CD4-positive, alpha-beta T cell treated with Interleukin-6 at 100 ng/mL for 8 hours (primary cell): ENCODE measurements at regions not wholly inside any gene's neighbourhood (a gene's known extent, or its start where the extent isn't known, plus 50 kb on each side); places are given as distances from the start of the nearest gene placed in this dataset.

Source experiments
- DNase-seq: peaks from one replicate; pipeline ENCODE4 v3.0.0-alpha.2; 2020; ENCODE audit warnings: mixed read lengths, low spot score

DNA sequence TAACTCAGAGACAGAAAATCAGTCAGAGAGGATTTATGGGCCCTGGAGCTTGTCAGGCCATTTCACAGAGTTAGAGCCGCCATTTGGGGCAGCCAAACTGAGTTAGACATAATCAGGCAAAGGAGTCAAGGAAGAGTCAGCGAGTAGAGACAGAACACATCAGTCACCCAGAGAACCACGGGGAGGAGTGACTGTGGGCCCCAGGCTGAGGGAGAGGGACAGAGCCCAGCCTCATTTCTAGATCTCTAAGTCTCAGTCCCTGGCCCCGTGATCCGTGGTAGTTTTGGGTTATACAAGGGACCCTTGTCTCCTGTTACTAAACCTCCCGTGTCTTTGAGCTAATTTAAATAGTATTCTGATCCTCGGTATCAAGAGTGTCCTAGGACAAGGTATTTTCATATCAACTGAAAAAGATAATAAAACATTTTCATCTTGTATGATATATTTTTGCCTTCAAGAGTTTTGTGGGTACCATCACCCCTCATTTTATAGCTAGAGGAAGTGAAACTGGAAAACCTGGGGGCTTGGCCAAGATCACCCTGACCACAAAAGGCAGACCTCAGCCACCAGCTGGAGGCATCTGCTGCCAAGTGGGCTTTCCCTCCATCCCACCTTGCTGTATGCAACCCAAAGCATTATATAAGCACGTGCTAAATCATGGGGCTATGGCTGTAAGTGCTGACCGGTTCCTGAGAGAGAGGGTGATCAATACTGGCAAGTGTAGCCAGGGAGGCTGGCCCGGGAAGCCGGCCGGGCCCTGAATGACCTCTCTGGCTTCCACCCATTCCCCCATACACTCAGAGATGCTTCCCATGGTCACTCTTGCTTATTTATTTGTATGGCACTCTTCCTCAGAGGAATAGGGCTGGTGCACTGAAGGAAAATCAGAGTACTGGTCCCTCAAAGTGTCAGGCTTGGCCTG, 204.1 kb downstream of the BCOR start:
- no peak for DNase-seq

DNA sequence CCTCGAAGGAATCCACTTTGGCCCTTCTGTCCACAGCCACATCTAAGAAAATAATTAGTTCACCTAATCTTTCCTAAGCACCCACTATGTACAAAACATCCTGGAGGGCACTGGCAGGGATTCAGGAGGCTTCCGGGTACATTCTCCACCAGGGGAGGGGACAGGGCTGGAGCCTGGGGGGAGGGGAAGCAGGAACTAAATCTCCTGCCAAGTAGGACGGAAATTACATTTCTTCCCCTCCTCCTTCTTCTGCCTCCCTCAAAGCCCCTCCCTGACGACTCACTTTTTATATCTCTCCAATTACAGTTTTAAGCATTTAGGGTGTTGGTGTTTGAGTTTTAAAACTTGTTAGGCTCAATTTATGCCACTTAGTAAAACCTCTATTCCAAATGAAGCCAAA, 203.1 kb downstream of the BCOR start:
- no peak for DNase-seq

DNA sequence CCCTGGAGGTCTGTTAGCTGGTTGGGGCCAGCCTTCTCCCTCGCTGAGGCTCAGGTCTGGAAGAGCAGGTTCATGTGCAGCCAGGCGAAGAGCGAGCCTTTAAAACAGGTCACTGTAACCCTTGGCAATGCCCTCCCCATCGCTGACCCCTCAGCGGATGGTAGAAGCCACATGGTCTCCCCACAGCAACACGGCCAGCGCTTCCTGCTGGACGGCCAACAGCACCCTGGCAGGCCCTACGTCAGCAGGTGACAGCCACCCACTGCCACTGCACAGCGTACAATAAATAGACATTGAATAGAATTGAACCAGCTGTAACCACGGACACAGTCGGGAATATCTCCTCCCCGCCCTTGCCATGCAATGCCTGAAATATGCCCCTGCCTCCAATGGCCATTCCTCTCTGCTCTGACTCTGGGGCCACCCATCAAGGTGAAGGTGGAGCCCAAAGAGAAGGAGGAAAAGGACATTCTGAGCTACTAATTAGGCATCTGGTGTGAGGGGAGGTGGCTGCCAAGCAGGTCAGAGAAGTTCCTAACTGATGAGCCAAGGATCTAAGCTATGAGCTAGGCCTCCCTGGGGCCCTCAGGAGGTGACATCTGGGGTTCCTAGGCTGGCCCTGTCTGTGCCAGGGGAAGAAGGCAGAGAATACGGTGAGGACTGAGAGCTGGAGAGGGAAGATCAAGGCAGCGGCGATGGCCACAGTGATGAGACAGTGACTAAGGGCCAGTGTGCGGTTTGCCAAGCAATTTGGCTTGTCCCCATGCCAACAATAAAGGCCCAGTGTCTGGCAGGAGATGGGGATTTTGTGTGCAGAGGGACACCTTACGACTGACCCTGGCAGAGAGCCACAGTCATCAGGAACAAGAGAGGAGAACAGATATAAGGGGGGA, 202.3 kb downstream of the BCOR start:
- no peak for DNase-seq

DNA sequence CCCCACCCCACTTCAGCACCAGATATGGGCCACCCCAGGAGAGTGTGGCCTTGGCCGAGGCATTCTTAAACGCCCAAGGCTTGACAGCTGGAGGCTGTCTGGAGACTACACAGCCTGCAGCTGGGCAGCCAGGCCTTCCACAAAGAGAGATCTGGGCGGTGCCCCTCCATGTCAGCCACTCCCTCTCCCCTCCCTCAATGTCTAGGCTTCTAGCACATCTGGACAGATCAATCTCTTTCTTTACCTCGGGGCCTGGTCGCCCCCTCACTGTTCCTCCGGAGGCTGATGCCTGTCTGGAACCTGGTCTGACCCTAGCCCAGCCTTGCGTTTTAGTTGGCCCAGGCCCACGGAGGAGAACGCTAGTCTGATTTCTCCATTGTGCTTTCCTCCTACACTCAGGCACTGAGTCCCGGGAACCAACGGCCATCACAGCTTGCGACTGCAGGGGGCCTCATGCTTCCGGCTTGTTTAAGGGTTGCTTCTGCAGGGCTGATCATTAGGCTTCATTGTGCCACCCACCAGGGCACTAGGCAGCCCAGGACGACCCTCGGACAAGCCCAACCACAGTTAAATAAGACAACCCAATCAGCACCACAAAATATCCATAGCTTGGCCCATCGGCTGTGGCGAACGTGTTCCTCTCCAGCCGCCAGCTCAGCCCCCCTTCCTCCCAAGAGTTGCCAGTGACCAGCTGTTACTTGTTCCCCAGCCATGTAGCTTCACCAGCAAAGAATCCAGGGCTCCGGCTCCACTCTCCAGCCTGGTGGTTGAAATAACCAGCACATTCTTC, 200.6 kb downstream of the BCOR start:
- no peak for DNase-seq

DNA sequence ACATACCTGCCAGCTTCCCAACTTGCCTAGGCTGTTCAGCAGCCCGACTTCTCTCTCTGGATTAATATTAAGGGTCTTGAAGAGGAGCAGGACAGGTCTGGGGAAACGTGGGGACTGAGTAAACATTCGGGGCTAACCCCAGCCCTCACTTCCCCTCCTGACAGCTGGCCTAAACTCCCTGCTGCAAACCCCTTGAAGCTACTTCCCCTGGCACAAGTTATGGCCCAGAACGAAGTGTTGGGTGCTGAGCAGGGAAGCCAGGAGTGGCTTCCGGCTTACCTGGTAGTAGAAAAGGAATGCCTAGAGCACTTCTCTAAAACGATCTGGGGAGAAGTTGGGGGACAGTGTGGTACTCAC, 200.0 kb downstream of the BCOR start:
- no peak for DNase-seq

DNA sequence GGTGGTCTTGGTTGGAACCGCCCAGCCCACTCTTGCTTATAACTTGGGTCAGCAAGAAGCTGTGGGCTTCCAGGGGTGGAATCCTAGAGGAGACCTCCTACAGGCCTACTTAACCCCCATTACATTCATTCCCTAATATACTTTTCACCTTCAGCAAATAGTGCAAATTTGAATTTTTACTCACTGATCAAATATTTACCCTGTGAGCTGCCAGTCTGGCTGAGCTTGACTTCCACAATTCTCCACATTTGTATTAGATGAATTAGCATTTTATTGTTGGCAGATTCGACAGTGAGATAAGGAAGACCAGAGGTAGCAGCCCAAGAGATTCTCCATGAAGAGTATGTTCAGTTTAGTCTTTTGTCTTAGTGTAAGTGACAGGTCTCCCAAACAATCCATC, 199.6 kb downstream of the BCOR start:
- no peak for DNase-seq

DNA sequence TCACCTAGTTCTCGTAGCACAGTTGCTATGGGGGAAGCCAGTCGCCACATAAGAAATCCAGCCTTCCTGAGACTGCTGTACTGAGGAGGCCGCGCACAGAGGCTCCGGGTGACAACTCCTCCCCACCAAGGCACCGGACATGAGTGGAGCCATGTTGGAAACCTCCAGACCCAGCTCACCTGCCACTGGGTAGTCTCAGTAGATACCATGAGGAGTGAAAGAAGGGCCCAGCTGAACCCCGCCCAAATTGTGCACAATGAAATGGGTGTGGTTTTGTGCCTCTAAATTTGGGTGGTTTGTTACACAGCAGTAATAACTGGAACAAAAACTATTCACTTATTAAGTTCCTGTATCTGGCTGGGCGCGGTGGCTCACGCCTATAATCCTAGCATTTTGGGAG, 198.7 kb downstream of the BCOR start:
- no peak for DNase-seq

DNA sequence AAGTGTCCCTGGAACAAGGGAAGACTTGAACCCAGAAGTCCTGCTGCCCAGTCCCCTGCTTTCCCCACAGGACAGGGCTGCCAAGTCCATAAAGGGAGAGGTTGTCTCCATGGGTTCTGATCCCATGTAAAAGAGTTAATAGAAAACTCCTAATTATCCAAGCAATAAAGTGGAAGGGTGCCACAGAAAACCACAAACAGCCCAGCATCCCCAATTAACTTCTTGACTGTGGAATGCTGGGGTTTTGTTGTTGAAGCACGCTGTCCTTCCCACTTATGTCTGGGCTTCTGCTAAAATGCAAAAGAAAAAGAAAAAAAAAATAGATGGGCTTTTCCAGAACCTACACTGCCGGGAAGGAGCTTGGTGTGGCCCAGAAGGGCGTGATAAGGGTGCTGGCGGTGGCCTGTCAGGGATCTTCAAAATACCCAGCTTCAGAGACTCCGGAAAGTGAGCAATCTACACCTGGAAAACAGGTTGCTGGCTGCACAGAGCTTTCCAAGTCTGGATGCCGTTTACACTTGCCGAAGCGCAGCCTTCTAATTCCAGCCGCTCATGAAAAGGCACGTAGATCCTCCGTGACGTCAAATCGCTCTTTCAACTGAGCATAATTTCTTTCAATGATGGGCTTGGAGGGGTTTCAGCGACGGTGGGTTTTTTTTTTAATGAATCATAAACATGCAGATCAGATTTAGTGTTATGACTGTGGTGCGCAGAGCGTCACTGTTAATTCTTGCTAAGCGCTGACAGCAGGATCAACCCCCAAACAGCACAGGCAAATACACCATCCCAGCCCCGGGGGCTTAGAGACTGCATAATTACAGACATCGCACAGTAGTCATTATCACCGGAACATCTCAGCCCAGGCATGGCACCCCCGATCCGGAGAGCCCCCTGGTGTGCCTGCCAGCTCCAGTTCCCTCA, 197.6 kb downstream of the BCOR start:
- DNase-seq, result no peak

DNA sequence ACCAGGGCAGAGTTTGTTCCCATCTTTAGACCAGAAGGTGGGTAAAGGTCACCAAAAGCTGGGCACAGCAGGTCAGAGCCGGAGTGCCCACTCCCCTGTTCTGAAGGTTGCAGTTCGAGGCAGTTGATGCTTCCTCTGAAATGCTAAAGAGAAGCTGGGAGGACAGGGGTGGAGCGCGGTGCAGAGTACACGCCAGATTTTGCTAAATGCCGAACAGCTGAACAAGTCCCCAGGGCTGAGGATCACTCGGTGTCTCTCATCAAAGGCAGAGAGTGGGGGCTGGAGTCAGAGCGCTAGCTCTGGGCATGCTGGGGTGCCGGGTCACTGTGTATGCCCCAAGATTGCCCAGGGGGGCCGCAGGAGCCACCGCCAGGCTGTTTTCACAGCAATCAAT, 197.0 kb downstream of the BCOR start:
- no peak for DNase-seq

DNA sequence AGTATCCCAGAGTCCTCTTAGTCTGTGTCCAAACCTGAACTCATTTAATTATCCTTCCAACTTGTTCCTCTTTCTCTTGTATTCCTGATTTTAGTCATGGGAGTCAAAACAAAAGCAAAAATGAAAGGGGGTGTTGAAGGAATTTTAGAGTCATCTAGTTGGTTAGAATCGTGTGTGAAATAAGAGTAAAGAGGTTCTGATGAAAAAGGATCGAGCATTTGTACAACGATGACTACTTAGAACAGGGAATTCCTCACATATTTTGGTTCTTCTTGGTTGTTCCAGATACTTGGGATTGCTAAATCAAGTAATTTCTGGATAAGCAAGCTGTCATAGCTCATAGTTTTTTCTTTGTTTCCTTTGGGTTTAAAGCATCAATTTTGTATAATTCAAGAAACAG, 194.4 kb downstream of the BCOR start:
- no peak for DNase-seq

DNA sequence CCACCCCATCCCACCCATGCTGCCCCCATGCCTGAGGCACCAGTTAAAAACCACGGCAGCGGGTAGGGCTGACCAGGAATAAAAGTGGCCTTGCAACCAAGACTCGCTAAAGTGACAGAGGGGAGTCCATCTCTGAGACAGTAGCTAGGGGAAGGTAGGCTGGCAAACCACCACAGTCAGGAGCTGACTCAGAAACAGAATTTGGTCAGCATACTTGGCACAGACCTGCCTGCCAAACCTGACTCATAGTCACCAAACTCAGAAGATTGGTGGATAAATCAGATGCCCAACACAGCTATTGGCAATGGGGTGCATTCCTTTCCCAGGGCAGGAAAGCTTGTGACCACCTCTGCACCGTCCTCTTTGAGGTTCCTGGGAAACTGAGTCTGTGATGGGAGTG, 193.8 kb downstream of the BCOR start:
- no peak for DNase-seq

DNA sequence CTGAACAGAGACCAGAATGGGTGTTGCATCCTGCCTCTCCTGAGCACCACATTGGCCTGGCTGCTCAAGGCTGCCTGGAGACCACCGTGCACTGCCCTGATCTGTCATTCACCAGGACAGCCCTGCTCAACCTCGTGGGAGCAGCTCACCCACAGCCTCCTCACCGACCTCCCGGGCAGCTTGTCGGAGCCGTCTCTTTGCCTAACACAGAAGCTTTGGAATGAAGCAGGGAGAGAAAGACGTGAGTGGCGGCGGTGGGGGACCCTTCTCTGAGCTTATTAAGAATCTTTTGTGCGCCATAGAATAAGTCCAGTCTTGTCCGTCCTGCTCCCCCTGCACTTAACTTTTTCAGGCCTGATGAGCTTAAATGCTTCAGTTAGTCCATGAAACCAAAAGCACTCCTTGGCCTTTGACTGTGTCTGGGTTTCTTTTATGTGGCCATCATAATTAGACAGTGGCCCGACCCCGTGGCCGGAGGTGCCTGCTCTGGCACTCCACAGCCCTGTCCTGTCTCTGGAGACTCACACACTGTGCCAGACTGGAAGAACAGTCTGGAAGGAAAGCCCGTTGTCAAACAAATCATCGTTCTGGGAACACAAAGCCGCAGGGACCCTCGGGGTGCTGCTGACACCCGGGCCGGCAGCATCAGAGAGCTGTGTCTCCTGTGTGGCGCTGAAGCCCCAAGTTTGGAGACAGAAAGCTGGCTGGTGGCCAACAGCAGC, 192.8 kb downstream of the BCOR start:
- DNase-seq, result no peak

DNA sequence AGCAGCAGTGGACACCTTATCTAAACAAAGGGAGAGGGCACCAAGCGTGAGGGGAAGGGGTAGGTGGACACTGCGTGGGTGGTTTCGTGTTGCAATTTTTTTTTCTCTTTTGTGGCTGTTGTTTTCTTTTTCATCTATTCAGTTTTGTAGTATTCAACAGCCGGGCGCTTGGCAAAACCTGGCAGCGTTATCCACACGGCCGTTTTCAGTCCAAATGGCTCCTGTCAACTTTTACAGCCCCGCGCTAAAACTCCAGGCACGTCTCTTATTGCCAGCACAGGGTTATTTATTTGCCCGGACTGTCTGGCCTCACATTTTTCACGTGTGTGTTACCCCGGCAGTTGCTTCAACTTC, 192.2 kb downstream of the BCOR start:
- DNase-seq, result no peak

DNA sequence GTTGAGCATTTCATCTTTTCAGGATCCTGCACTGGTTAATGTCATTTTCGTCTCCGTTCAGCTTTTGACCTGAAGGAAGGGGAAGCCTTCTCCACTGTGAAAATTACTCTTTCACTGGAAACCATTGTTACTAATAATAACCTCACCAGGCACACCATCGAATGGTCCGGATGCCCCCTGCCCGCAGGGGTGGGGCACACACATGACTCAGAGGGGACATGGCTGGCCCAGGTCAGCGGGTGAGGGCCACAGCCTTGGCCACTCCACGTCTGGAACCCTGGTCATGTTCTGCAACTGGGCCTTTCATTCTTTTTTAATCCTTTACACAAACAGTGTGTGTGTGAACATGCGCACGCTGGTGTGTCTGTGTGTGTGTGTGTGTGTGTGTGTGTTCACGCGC, 191.8 kb downstream of the BCOR start:
- DNase-seq, result no peak

DNA sequence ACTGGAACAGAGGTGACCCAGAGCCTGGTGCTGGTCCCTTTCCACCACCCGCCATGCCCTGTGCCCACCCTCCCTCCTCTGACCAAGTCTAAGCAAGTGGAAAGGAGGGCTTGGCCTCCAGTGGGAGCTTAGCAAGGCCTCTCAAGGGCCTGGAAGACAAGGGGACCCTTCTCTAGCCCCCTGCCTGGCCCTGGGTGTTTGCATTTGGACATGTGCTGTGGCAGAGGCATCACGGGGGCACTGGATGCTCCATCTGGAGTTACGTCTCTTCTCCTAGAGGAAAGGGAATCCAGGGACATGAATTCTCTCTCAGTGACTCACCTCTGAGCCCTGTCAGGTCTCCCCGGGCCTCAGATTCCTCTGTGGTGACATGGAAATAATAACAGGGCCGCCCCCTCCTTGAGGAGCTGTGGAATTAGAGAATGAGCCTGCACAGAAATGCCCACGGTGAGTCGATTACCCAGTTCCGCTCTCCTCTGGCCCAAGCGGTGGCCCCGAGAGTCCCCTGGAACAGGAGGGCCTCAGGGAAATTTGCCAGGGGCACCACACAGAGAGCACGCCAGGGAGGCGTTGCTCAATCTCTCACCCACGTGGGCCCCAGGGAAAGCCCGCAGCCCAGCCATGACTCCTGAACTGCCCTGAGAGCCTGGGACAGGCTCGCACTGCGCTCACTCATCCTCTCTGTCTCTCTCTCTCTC, 189.6 kb downstream of the BCOR start:
- no peak for DNase-seq

DNA sequence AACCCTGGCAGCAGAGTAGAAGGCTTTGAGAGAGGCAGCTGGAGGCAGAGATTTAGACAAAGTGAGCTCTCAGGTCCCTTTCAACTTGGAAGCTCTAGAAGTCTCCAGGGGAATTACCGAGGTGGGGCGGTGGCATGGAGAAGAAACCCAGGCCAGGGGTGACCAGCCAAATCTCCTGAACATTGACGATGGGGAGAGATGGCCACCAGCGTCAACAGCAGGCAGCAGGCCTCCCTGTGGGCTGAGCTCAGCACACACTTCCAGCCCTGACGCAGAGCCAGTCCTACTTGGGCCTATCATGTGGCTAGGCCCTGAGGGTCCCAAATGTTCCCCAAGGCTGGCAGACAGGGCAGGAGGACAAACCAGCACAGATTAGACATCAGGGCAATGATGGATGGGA, 187.8 kb downstream of the BCOR start:
- no peak for DNase-seq

DNA sequence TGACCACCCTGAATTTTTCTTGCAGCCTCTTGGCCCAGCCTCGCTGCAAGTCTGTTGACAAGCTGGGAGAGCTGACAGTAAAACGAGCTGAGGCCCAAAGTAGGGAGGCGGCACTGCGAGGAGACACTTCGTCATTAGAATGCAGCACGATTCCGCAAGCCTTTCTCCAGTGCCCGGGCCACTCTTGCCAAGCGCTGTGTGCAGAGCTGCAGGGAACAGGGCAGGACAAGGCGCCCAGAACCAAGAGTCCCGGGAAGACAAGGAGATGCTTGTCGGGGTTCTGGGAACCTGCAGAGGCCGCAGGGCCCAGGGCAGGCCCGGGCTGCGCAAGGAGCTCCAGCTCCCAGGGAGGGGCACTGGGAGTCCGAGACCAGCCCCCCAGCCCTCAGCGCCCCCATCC, 187.1 kb downstream of the BCOR start:
- DNase-seq, result no peak

DNA sequence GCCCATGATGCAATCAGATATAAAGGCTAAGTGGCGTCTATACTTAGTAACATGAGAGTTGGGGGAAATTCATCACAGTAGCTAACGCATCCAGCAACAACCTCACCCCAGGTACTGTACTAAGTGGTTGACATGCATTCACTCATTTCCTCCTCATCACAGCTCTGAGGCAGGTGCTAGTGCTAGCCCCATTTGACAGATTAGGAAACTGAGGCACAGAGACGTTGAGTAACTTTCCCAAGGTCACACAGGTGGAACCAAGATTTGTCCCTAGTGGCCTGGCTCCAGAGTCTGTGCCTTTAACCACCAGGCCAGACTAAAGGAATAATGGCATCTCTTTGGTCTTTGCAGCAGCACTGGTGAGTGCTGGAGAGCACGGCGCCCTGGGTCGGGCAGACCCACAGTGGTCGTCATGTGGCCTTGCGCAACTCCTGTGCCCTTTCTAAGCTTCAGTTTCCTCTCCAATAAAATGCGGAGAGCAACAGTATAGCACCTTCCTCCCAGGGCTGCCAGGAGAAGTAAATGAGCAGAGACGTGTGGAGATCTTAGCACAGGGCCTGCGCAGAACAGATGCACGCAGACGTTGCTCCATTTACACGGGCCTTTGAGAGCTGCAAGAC, 186.4 kb downstream of the BCOR start:
- DNase-seq, result no peak

DNA sequence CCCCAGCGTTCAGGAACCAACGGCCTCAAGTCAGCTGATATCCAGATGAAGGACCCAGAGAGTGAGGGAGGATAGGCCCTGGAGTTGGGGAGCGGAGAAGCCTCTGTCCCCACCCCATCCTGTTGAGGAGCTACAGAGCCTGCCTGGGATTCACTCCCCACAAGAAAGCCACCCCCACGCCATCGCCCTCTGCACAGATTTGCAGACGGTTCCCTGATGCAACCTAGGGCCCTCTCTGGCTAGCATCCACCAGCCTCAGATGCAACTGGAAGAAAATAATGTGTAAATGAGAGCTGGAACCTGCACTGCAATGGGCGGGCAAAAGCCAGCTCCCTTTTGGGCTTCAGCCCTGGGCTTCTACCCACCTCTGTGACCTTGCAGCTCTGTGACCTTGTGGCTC, 185.6 kb downstream of the BCOR start:
- no peak for DNase-seq

DNA sequence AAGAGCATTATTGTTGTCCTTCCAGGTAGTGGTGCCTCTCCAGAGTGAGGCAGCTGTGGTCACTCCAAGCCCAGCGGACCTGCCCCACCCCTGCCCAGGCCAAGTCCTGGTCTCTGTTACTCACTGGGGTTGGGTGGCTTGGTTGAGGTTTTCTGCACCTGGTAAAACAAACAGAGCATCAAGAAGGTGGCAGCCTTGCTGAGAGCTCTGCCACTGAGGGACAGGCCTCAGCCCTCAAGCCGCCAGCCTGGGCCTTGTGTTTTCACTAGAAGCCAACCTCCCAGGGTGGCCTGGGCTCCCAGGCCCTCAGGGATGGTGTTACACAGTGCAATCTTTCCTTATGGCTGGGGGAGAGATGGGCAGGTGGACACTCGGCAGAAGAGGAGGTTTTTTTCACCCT, 182.7 kb downstream of the BCOR start:
- DNase-seq, result no peak
